GM21786 (cell line): ENCODE measurements at regions not wholly inside any gene's neighbourhood (a gene's known extent, or its start where the extent isn't known, plus 50 kb on each side); places are given as distances from the start of the nearest gene placed in this dataset.

Experiments used
- ATAC-seq: cut with Tn5 transposase; IDR thresholded peaks from one replicate; pipeline ENCODE4 v1.9.1; 2021; ENCODE audit not compliant: unreplicated experiment

DNA sequence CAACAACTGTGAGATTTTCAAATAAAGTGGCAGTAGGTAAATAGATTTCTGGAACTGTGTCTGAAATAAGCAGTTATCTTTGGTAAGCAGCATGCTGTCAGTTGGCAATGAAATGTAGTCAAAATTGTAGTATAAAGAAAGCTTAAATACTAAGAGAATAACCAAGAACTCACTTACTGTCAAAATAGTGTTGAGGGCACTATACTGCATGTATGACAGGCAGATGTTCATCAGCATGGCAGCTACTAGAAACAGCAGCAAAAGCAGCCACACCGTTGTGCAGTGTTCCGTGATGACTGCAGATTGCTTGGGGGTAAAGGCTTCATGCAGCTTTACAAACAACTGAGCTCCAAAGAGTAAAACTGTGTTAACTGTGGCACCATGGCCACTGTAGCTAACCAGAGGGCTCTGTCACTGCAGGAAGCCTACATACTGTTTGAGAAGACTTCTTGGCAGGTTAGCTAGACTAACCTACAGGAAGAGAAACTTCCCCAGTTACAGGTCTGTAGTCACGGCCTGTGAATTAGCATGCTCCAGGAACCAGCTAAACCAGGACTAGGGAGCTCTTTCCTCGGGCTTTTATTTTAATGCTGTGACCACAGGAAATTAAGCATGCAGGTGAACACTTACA, 459.7 kb downstream of the TBL1XR1 start:
- ATAC-seq: no peak

DNA sequence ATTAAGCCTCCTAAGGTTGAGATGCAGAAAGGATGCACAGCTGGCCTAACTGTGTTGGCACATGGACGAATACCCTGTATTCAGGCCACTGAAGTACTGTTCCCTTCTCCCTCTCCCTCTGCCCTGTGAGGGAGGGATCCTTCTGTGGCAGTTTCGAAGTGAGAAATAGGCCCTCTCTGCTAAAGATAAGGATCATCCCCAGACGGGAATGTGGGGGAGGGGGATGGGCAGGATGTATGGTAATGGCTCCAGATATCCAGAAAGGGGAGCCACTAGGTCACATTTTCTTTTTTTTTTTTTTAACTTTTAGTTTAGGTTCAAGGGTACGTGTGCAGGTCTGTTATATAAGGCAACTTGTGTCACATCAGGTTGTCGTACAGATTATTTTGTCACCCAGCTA, 463.1 kb downstream of the TBL1XR1 start:
- no peak for ATAC-seq

DNA sequence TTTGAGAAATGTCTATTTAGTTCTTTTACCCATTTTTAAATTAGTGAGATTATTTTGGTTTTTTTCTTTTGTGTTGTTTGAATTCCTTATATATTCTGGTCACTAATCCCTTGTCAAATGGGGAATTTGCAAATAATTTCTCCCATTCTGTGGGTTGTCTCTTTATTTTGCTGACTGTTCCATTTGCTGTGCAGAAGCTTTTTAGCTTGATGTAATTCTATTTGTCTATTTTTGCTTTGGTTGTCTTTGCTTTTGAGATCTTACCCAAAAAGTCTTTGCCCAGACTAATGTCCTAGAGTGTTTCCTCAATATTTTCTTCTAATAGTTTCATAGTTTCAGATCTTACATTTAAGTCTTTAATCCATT, 472.9 kb downstream of the TBL1XR1 start:
- no peak for ATAC-seq

DNA sequence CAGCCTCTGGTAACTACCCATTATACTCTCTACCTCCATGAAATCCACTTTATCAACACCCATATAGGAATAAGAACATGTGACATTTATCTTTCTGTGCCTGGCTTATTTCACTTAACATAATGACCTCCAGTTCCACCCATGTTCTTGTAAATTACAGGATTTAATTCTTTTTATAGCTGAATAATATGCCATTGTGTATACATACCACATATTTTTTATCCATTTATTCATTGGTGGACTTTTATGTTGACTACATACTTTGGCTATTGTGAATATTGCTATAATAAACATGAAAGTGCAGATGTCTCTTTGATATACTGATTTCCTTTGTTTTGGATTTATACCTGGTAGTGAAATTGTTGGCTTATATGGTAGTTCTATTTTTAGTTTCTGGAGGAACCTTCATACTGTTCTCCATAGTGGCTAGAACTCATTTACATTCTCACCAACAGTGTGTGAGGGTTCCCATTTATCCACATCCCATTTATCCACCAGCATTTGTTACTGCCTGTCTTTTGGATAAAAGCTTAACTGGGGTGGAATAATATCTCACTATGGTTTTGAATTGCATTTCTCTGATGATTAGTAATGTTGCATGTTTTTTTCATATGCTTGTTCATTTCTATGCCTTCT, 473.4 kb downstream of the TBL1XR1 start:
- no peak for ATAC-seq

DNA sequence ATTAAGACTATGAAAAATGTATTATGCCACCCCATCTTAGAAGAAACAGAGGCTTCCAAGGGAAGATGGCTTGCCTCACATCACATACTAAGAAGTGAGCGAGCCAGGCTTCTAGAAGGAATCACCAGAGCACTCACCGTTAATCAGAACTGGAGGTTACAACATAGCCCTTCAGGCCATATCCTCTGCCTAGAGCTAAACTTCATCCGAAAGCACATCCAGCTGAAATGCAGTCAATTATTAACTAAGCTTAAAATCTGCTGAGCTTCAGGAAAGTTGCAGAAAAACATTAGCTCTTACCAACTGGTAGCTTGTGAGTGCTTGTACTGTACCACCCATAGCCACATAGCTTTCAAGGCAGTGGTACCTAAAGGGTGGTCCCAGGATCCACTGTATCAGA, 483.2 kb downstream of the TBL1XR1 start:
- no peak for ATAC-seq

DNA sequence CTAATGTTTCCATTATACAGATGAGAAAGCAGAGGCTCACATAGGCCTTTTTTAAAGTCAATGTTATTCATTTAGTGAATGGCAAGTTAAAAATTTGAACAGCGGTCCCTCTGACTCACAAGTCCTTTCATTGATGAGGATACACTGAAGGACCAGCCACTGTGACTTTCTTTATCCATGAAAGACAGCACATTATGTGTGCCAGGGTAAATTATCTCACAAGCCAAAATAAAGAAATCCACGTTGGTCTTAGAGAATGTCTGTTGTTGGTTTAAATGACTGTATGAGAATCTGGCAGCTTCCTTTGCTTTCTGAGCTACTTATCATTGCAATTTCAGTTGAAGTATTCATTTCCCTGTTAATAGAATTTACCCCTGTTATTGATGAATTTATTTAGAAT, 485.1 kb downstream of the TBL1XR1 start:
- no peak for ATAC-seq

DNA sequence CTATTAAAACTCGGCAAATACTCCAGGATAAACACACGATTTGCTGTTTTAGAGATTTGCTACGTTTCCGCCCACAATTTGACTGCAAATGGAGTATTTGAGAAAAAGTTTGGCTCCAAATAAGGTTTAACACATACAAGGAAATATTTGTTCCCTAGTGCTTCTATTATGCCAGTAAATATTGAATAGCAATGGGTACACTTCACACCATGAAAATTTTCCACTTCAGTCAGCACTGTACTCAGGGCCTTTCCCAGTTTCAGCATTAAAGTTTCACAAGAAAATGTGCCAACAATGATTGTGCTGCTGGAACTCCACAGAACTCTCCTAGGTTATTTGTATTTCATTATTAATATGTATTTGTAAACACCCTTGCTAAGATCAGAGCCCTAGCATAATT, 498.0 kb downstream of the TBL1XR1 start:
- ATAC-seq: no peak

DNA sequence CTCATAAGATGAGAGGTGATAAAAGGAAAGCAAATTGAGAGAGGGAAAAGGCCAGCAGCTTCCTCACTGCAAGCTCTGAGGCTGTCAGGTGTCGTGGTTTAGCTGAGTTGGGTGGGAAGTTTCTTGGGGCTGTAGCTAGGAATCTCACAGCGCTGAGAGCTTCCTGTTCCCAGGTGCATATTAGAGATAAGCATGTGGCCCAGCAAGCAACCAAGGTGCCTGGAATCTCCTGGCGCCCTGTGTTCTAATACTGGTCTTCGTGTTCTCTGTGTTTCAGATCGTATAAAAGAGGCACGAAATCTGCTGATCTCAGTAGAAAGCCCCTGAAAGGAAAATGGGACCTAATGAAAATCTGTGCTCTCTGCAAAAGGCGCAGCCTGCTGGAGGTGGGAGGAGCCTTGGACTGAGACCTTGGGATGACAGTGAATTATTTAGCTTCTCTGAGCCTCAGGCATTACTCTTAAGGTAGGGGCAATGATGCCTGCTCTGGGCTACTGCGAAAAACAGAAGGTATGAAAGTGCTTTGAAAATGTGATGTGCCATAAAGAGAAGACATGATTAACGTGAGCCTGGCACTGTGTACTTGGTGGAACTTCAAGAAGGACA, 499.9 kb downstream of the TBL1XR1 start:
- ATAC-seq: no peak

DNA sequence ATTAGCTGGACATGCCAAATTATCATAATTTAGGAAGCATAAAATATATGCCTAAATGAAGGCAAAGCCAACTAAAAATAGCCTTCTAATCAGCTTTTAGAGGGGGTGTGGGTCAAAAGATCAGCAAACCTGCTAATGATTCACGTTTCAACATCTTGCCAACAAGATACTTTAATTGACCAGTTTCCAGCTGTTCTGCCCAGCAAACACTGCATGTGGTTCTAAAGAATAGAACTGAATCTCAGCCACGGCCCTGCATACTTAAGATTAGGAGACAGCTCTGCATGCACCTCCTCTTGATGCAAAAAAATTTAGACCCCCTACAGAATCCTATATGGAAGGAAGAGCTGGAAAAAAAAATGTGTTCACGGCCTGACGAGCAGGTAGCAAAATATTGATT, 500.5 kb downstream of the TBL1XR1 start:
- ATAC-seq: no peak

DNA sequence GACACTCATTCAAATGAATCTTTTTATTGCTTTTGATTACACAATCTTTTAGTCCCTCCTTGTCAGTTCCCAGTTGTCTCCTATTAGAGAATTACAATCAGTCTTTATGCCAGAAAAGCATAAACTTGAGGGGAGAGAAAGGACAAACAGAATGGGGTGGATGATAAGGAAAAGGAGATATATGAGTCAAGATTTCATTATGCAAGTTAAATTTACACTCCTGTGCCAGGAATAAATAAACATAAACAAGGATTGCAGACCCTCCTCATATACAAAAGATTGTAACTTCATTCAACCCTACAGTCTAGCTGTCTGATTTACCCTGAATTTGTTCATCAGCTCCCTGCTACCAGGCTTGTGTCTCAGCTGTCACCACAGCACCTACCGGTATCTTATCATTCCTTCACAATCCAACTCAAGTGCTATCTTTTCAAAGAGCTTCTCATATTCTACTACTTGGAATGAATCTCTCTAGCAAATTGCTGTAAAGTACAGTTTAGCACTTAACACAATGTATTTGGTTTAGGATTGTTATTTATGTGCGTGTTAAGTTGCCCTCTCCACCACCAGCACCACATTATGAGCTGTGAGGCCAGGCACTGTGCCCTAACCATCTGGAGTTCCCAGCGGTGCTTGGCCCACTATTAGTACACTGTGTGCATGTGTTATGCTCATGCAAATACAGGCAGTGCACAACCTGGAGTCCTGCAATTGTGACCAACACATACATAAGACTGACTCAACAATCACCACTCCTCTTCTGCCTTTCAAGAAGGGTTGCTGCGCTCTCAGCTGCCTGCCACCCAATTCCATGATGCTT, 504.1 kb downstream of the TBL1XR1 start:
- no peak for ATAC-seq

DNA sequence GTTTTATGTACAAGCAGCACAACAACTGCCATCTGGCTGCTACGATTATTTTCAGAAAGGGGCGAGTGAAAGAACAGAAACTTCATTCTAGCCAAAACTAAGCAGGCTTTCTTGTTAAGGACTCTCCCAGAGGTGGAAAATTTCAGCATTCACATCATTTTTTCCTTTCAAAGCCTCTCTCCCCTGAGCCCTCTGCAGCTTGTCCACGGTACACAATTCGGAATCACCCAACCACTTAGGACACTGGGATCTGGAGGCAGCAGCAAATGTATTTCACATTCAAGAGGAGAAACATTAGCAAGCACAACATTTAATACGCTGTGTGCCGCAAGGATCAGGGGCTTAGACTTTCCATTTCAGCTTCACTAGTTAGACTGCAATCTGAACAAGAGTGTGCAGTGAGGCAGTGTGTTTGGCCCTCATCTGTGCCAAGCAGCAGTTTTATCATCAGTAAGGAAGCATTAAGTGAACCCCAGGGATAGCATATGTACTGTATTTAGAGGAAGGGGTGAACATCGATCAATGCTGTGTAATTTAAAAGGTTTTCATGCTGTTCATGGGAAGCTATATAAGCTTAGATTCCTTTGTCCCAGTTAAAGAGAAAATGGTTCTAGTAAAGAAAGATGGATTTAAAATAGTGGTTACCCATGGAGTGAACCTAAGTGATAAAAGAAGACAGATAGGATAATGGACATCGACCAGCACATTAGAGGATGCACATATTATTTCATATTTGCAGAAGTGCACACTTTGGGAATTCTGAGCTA, 504.9 kb downstream of the TBL1XR1 start:
- no peak for ATAC-seq

DNA sequence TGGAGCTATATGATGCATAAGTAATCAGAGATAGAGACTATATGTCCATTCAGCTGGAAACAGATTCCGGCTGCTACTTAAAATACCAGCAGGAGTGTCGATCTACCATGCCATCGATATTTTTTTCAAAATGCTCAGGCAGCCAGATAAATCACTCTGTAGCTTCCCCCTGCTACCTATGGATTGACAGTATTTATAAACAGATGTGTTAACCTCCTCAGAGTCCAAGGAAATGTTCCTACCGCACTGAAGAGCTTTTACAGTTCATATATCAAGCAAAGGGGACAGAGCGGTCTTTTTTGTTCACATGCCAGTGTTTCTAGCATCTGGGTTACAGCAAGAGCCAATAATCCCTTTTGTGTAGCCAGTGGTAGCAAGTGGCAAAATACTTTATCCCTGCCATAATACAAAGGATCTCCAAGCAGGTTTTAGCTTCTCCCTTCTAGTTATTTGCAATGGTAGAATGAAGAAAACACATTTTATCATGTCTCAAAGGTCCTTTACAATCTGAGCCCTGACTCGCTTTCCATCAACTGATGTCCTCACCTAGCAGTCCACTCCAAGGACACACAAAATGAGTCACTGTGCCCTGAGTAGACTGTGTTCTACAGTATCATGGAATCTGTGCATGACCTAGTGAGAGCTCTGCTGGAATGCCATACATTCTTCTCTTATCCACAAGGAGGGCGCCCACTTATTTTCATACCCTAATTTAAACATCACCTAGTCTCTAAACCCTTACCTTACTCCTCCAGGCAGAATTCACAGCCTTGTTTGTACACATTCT, 507.0 kb downstream of the TBL1XR1 start:
- no peak for ATAC-seq

DNA sequence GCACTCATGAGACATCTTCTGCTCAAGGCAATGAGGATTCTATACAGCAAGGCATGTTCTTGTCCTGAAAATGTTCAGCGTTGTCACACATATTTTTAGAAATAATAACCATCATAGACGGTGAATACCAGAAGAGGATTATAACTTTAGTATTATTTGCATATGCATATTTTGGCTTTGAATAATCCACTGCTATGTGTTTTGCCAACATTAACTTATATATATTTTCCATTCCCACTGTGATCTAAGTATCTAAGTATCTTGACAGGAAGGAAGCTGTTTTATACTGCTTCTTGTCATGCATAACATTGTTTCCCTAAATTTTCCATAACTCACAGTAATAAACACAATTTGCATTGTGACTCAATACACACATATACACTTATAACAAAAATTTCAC, 509.5 kb downstream of the TBL1XR1 start:
- ATAC-seq: no peak

DNA sequence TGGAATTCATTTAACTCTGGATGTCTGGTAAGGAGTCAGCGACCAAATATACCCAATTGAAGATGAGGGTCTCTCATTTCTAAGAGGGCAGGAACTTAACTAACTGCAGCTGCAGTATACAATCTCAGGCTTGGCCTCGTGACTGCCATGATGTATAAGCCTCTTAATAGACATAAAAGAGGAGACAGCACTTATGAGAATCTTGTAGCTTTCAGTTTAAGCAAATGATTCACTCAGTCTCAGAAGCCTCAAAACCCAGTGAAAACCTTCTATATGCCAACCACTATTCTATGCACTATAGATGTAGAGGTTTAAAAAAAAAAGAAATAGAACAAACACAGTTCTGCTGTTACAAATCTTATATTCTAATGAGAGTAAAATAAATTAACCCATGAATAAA, 513.9 kb downstream of the TBL1XR1 start:
- no peak for ATAC-seq

DNA sequence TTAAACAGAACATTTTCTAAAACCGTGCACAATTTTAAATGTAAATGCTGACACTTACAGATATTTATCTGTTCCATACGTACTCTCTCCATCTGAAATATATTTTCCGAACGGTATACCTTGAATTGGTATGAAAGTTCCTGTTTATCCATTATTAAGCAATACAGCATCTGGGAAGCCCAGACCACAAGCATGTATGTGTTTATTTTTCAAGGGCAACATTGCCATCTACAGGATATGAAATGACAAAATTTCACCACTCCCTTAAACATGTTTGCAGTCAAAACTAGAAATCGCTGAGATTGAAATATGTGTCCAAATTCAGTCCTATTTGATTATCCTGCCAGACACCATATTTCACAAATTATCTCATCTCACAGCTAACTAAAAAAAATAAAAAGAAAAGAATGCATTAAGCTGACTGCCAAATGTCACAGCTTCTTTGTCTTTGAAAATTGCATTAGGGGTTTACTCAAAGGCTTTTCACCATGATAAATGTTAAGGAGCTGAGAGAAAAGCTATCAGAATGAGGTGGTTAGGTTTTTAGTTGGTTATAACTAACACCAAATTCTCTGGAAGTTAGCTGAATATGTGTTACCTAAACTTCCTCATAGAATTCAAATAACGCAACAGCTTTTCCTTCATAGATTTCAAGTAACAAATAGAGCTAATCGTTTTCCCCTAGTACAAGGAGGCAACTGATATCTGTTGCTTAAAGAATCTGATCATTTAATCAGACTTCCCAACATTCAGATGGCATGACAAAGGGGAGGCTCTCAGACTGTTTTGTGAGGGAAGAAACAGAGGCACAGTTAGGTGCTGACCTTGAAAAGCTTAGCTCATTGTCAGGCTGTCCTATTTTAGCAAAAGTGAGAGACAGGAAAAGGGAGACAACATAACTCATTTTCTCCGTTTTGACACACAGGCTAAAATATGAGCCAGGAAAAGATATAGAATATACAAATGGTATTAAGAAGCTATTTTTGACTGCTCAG, 533.1 kb downstream of the TBL1XR1 start:
- no peak for ATAC-seq

DNA sequence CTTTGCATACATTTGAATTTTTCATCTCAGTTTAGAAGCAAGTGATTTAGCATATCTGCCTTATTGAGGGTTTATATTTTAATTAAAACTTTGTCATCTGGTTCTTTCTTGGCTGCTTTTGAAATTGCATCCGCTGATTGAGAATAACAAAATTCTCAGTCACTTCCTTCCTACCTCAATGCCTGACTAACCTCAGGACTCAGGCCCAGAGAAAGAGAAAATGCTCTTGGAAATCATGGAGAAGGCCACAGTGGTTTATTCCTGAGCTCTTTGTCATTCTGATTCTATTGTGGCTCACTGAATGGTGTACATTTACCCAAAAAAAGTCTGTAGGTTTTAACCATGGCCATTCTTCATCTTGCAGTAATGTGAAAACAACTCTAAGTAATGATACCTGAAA, 533.9 kb downstream of the TBL1XR1 start:
- no peak for ATAC-seq

DNA sequence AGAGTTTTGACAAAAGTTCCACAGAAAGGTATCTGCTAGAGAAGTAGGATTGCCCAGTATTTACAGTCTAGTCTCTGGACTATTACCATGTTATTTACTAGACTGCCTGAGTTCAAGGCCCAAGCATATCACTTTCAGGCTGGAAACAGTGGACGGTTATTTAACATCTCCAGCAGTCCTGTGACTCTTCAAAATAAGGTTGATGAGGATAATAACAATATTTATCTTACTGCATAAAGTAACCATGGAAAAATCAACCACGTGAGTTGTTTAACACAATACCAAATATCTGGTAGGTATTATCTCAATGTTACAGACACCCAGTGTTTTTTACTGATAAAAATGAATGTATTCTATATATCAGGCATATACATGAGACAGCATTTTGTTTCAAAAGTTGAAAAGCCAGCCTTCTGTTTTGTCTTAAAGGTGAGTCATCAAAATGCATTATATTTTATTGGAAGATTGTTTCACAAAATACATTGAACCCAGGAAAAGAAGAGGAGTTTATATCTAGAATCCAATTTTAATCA, 535.8 kb downstream of the TBL1XR1 start:
- no peak for ATAC-seq

DNA sequence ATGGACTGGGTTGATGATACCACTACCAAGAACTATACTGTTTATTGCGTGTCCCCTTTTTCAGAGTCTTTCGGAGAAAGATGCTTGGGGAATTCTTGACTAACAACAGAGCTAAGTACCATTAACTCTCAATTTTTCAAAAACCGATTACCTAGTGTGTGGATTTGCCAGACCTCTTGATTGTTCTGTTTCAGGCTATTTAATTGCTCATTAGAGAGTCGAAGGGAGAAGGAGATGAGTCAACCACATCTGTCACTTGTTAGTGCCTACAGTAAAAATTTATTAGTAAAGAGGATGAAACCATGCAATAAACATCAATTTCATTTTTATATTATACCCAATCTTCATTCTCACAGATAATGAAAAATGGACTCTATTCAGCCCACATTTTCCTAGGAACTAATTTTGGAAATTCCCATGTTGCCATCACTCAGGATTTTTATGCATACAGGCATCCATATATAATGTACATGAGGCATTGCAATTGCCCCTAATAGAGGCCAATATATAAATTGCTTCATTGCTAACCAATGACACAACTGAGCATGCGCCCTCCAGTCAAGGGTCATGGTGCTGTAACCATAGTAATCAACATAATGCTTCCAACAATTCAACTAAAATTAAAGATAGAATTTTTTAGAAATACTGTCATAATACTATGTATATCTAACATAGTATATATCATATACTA, 541.7 kb downstream of the TBL1XR1 start:
- no peak for ATAC-seq
